Retina (tissue), 1 donor: ENCODE measurements at regions not wholly inside any gene's neighbourhood (a gene's known extent, or its start where the extent isn't known, plus 50 kb on each side); places are given as distances from the start of the nearest gene placed in this dataset.
A peak's percentile ranks its signal among the peaks of the same experiment; 100 is the strongest.

ENCODE experiments used
- DNase-seq: peaks from one replicate; pipeline ENCODE4 v3.0.0-alpha.2; 2016

DNA sequence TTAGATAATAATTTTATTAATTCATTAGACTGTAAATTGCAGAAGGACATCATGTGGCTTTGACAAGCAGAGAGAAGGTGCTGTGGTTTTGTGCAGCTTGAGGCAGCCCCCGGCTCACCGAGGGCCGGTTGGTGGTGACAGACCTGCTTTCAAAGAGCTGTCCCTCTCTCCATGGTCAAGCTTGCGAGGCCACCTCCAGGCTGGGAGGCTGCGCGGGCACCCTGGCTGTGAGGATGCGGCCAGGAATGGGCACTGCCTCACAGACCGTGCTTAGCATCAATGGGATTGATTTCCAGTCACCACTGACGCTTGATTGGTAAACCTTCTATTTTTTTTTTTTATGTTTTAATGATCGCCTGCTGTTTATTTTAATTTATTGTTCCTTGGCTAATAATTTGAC lies 690.9 kb downstream of the GALR1 start:
- DNase-seq: no peak

GRCh38 chr18:77944533-77944932 lies 694.9 kb downstream of the GALR1 start:
- no peak for DNase-seq

DNA sequence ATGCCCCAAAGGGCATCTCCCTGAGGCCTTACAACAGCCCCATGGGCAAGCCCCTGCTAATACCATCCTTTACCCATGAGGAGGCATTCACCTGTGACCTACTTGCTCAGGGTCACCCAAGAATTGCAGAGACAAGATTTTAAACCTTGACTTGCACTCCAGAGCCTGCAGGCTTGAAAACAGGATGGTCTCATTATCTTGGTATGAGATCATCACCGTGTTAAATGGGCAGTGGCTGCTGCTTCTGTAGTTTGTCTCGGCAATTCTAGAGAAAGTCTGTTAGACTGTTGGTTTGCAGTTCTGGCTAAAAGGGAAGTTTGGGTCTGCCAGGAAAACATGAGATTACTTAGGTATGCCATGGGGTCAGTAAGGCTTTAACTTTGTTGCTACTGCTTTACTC lies 698.9 kb downstream of the GALR1 start:
- DNase-seq: no peak

DNA sequence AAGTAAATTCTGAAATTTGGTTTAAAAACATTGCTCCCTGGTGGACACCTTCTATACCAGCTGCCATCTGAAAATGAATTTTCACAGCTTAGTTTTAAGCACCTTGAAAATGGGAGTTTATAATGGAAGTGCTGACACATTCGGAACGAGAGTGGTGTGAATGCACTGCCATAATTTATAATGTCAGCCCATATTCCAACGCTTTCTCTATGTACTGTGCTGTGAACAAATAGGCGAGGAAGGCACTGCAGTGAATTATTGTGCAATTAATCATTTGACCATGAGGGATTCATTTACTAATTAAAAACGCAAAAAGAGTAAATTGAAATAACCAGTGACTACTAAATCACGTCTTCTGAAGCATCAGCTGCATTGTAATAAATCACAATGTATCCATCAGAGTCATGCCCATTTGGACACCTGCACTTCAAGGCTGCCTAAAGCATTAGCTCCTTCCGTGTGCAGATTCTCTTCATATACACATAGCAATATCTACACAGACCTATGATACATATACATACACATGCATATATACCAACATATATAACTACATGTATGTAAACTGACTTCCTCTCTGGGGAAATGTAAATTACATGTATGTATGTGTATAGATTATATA lies 699.8 kb downstream of the GALR1 start:
- DNase-seq: no peak

DNA sequence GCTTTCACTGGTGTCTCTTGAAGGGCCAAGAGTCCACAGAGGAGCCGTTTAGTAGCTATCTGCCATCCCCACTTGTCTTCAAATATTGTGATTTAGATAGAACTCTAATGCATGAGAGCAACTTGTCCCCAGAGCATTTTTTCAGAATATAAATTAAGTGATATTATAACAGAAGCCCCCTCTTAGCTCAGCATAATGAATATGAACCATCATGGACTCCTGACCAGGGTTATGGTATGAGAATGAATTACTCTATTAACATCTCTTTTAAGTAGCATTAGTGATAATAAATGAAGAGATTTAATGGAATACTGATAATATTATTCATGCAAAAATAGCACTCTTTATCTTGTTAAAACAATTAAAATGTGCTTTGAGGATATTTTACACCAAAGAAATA lies 709.6 kb downstream of the GALR1 start:
- DNase-seq: no peak

- no peak for DNase-seq
These were observed 711.3 kb downstream of the GALR1 start for GRCh38 chr18:77960791-77961410.

- no peak for DNase-seq
These were observed 717.4 kb downstream of the GALR1 start for GRCh38 chr18:77967071-77967470.

- no peak for DNase-seq
These were observed 718.1 kb downstream of the GALR1 start for GRCh38 chr18:77967791-77968190.

GRCh38 chr18:77969972-77970371 lies 720.3 kb downstream of the GALR1 start:
- DNase-seq: no peak

DNA sequence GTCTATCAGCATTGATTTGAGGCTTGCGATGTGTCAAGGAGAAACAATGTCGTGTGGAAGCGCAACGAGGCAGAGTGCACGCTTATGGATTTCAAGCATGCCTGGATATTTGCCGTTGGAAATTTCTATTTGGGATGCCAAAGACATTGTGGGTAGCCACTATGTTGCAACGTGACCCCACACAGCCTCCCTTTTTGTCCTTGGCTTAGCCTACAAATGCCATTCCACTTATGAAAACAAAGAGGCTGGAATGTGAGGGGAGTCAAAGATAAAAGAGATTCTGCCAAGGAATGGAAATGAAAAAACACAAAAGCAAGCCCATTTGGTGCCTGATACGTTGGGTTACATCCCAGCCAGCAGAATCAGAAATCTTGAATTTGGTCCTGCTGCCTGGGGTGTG lies 721.2 kb downstream of the GALR1 start:
- peak; percentile 16 for DNase-seq

DNA sequence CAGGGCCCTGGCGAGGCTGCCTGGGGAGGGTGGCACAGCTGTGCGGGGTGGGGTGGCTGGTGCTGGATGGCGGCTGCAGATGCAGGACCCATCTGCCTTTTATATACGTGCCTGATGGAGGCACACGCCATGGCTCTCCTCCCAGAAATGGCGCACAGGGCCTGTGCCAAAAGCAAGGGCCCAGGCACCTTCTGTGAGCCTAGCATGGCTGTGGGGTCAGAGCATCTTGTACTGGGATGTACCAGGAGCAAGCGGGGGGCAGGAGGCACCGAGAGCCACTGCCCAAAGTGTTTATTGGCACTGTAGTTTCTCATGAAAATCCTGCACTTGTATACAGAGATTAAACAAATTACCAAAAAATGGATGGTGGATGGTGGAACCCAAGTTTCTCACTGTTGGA lies 724.1 kb downstream of the GALR1 start:
- no peak for DNase-seq

- no peak for DNase-seq
These were observed 724.7 kb downstream of the GALR1 start for GRCh38 chr18:77974329-77974728.

- DNase-seq: no peak
These were observed 727.7 kb downstream of the GALR1 start for GRCh38 chr18:77977331-77977730.

- DNase-seq: no peak
These were observed 730.6 kb downstream of the GALR1 start for GRCh38 chr18:77980275-77980674.

DNA sequence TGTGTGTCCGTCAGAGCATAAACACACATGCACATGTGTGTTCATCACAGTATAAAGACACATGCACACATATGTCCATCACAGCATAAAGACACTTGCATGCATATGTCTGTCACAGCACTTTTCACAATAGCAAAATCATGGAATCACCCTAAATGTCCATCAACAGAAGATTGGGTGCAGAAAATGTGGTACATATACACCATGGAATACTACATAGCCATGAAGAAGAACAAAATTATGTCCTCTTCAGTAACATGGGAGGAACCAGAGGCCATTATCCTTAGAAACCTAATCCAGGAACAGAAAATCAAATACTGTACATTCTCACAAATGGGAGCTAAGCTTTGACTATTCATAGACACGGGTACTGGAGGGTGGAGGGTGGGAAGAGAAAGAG lies 732.2 kb downstream of the GALR1 start:
- no peak for DNase-seq

DNA sequence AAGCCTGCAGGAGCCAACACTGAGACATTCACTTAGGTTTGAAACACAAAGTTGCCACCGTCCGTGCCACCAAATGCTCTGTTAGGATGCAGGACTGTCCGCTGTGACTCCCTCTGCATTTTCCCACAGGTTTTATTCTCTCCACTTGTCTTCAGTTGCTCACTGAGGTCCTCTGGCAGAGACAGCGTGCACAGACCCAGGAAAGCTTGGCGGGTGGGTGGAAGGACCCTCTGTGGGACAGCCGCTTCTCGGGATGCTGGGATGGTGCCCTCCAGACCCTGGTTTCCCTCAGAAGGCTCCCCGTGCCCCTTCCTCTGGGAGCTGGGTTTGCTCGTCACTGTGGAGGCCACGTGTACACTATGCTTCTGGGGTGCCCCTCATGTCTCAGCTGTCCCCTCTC lies 733.6 kb downstream of the GALR1 start:
- no peak for DNase-seq

DNA sequence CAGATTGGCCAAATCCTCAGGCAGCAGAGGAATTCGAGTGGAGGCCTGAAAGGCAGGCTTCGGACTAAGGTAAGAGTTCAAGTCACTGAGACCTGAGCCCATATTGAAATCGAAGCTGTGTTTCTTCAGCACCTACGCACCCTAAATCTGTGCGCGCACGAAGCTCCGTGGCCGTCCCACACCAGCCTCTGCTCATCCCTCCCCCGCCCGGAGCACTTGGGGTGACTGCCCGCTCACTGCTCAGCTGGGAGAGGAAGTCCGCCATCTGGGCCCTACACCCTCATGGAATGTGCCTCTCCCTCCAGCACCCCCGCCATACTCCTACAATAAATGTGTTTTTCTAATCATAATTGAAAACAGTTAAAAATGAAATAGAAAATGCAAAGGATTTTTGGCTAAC lies 734.5 kb downstream of the GALR1 start:
- DNase-seq: no peak

DNA sequence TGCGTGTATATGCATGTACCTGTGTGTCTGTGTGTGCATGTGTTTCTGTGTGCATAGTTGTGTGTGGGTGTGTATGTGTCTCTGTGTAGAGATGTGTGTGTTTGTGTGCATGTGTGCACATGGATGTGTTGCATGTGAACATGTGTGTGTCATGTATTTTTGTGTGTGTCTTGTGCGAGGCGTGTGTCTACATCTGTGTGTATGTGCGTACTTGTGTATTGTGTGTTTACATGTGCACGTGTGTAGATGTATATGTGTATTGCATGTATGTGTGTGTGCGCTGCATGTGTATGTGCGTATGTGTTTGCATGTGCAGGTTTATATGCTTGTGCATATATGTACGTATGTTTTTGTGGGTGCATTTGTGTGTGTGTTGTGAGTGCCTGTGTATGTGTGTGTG lies 735.2 kb downstream of the GALR1 start:
- no peak for DNase-seq

DNA sequence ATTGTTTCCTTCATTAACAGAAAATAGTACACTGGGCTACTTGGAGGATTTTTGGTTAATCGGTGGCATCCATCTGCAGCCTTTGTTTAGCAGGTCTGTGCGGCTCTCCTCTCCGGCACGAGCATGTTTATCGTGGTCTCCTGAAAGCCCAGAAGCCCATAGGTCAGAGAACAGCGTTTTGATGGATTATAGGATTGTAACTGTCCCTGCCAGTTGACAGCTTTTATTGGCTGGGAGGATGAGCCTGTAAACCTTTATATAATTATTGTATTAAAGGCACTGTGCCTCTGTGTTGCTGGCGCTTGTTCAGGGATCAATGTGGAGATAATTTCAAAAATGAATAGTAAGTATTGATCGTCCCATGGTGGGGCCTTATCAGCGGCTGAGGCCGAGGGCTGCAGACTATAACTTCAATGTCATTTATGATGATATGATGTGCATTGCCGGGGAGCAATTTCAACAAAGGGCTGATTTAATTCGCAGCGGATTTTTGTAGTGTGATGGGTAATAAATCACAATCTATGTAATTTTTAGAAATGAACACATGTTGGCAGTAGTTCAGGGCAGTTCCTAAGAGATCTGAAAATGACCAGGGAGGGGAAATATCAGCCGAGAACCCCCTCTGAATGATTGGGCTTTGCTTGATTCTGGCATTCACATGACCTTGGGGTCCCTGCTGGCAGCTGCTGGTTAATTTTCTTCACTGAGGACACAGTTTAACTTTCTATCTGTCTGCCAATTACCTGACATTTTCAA lies 736.1 kb downstream of the GALR1 start:
- DNase-seq: peak; percentile 22

DNA sequence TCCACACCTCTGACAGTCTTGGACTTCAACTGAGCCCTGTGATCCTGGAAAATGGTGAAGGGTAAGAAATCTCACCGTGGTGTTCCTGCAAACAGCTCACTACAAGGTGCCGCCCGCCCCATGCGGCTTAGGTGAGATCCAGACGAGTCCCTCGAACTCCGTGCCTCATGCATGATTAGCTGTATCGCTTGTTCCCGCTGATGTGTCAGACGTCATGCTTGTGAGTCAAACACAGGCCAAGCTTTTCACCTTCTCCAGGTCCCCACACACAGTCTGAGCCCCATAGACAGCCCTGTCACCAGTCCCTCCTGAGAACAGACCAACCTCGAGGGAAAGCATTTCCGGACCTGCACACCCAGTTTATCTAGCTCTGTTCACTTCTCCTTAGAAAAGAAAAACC lies 740.5 kb downstream of the GALR1 start:
- no peak for DNase-seq

GRCh38 chr18:77990901-77991300 lies 741.3 kb downstream of the GALR1 start:
- no peak for DNase-seq

GRCh38 chr18:77992057-77992456 lies 742.4 kb downstream of the GALR1 start:
- DNase-seq: no peak

GRCh38 chr18:77993188-77993981 lies 743.7 kb downstream of the GALR1 start:
- no peak for DNase-seq

DNA sequence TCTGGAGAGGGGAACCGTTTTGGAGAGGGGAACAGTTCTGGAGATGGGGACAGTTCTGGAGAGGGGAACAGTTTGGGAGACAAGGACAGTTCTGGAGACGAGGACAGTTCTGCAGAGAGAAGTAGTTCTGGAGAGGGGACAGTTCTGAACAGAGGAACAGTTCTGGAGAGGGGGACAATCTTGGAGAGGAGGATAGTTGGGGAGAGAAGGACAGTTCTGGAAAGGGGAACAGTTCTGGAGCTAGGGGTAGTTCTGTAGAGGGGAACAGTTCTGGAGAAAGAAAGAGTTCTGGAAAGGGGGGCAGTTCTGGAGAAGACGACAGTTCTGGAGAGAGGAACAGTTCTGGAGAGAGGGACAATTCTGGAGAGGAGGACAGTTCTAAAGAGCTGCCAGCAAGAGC lies 745.9 kb downstream of the GALR1 start:
- DNase-seq: no peak
